SK-N-SH (cell line): ENCODE measurements at regions not wholly inside any gene's neighbourhood (a gene's known extent, or its start where the extent isn't known, plus 50 kb on each side); places are given as distances from the start of the nearest gene placed in this dataset.

Experiments used
- CTCF ChIA-PET: fragments of 300-600, 350-600 bp; formaldehyde crosslinking; extraction: SDS; loops from one replicate; lab custom pipeline; 2021; lab: Yijun Ruan, JAX
- POLR2A ChIA-PET: fragments of 350-600 bp; sonication (Branson Sonifier 250); formaldehyde crosslinking; extraction: SDS; loops from one replicate; lab custom pipeline; 2020; ENCODE audit warnings: antibody characterized with exemption, inconsistent platforms; lab: Yijun Ruan, JAX
- DNase-seq: peaks from one replicate; pipeline ENCODE4 v3.0.0; 2012
- H2AFZ ChIP-seq: fragments of 200-600 bp; sonication (generic); 2 replicates; pipeline ENCODE4 v1.8.1; 2016; ENCODE audit warnings: antibody characterized with exemption, mild to moderate bottlenecking, low read depth
- H3F3A ChIP-seq: fragments of 200-600 bp; sonication (generic); replicated peaks from 2 replicates; pipeline ENCODE3; 2016; ENCODE audit warnings: antibody characterized with exemption, mild to moderate bottlenecking; ENCODE audit not compliant: insufficient read depth
- H3K27ac ChIP-seq, 2 experiments: fragments of 200-500 bp in 1 of 2; fragments of 200-600 bp in 1 of 2; sonication (Bioruptor generic) in 1 of 2; sonication (generic), shearing (Covaris generic) in 1 of 2; 2 replicates each; pipeline versions ENCODE4 v1.5.1 to v1.6.1; 2014 to 2016; ENCODE audit warnings: low read depth in 2 of 2, inconsistent platforms in 1 of 2, low read length in 1 of 2, mild to moderate bottlenecking in 1 of 2, mixed read lengths in 1 of 2
- H3K27me3 ChIP-seq: fragments of 200-600 bp; sonication (generic), shearing (Covaris generic); 2 replicates; pipeline ENCODE4 v1.6.1; 2016; ENCODE audit warnings: mixed run types; ENCODE audit not compliant: insufficient read depth
- H3K36me3 ChIP-seq, 2 experiments: fragments of 200-500 bp in 1 of 2; fragments of 200-600 bp in 1 of 2; sonication (Bioruptor generic) in 1 of 2; sonication (generic) in 1 of 2; replicated peaks in 1 of 2; 2 replicates each; pipeline versions ENCODE3 to v1.5.1; 2014 to 2016; ENCODE audit warnings: low read length in 1 of 2, mild to moderate bottlenecking in 1 of 2; ENCODE audit not compliant: insufficient read depth in 2 of 2, control insufficient read depth in 1 of 2
- H3K4me1 ChIP-seq, 2 experiments: fragments of 200-500 bp in 1 of 2; fragments of 200-600 bp in 1 of 2; sonication (Bioruptor generic) in 1 of 2; sonication (generic), shearing (Covaris generic) in 1 of 2; 2 replicates each; pipeline versions ENCODE4 v1.5.1 to v1.6.1; 2014 to 2016; ENCODE audit warnings: low read depth in 1 of 2, low read length in 1 of 2, mixed run types in 1 of 2; ENCODE audit not compliant: insufficient read depth in 2 of 2, control insufficient read depth in 1 of 2
- H3K4me2 ChIP-seq: fragments of 200-600 bp; sonication (generic), shearing (Covaris generic); 2 replicates; pipeline ENCODE4 v1.6.1; 2017; ENCODE audit warnings: mixed run types
- H3K4me3 ChIP-seq, 2 experiments: fragments of 200-500 bp in 1 of 2; fragments of 200-600 bp in 1 of 2; sonication (Bioruptor generic) in 1 of 2; sonication (generic), shearing (Covaris generic) in 1 of 2; 2 replicates each; pipeline versions ENCODE4 v1.5.1 to v1.8.1; 2014 to 2016; ENCODE audit warnings: low read depth in 2 of 2, inconsistent platforms in 1 of 2, low read length in 1 of 2, mild to moderate bottlenecking in 1 of 2, mixed read lengths in 1 of 2, moderate library complexity in 1 of 2
- H3K79me2 ChIP-seq: fragments of 200-600 bp; sonication (generic); 2 replicates; pipeline ENCODE4 v1.8.1; 2017; ENCODE audit warnings: mild to moderate bottlenecking; ENCODE audit not compliant: insufficient read depth
- H3K9ac ChIP-seq: fragments of 200-600 bp; sonication (generic); 2 replicates; pipeline ENCODE4 v1.6.1; 2017; ENCODE audit warnings: mixed run types
- H3K9me2 ChIP-seq: fragments of 200-600 bp; sonication (generic); 2 replicates; pipeline ENCODE4 v1.6.1; 2017; ENCODE audit warnings: mixed run types
- H3K9me3 ChIP-seq: fragments of 200-600 bp; sonication (generic); 2 replicates; pipeline ENCODE4 v1.6.1; 2017; ENCODE audit warnings: mixed run types, mild to moderate bottlenecking, moderate library complexity
- H4K20me1 ChIP-seq: fragments of 200-600 bp; sonication (generic); 2 replicates; pipeline ENCODE4 v1.6.1; 2017; ENCODE audit warnings: mild to moderate bottlenecking, mixed run types; ENCODE audit not compliant: insufficient read depth
- ELF1 ChIP-seq: IDR thresholded peaks from 2 replicates; pipeline ENCODE4 v1.4.0; 2012
- EP300 ChIP-seq, 2 experiments: IDR thresholded peaks; 2 replicates each; pipeline versions ENCODE4 v1.4.0 to v1.6.1; 2012; ENCODE audit warnings: borderline replicate concordance in 1 of 2, low read depth in 1 of 2, low read length in 1 of 2
- FOSL2 ChIP-seq: IDR thresholded peaks from 2 replicates; pipeline ENCODE4 v1.4.0; 2012; ENCODE audit warnings: low read depth, mild to moderate bottlenecking, moderate library complexity, borderline replicate concordance
- GATA2 ChIP-seq: sonication (generic); formaldehyde crosslinking; IDR thresholded peaks from 2 replicates; pipeline ENCODE4 v1.5.0; 2020; ENCODE audit warnings: mild to moderate bottlenecking, missing genetic modification reagents
- JUND ChIP-seq: IDR thresholded peaks from 2 replicates; pipeline ENCODE4 v1.4.0; 2012
- MEF2A ChIP-seq: IDR thresholded peaks from 2 replicates; pipeline ENCODE4 v1.4.0; 2012; ENCODE audit warnings: low read depth, borderline replicate concordance
- RAD21 ChIP-seq: IDR thresholded peaks from 2 replicates; pipeline ENCODE4 v1.6.1; 2012; ENCODE audit warnings: mild to moderate bottlenecking, low read length
- REST ChIP-seq: IDR thresholded peaks from 2 replicates; pipeline ENCODE4 v1.6.1; 2012; ENCODE audit warnings: mild to moderate bottlenecking, low read depth, low read length, moderate library complexity
- RXRA ChIP-seq: IDR thresholded peaks from 2 replicates; pipeline ENCODE4 v1.4.0; 2012; ENCODE audit warnings: low read depth, mild to moderate bottlenecking, borderline replicate concordance
- SIN3A ChIP-seq: IDR thresholded peaks from 2 replicates; pipeline ENCODE4 v1.6.1; 2012; ENCODE audit warnings: low read depth, mild to moderate bottlenecking, low read length, moderate library complexity, borderline replicate concordance
- TCF12 ChIP-seq: IDR thresholded peaks from 2 replicates; pipeline ENCODE4 v1.4.0; 2012
- TEAD4 ChIP-seq: IDR thresholded peaks from 2 replicates; pipeline ENCODE4 v1.4.0; 2012; ENCODE audit warnings: mild to moderate bottlenecking, borderline replicate concordance; ENCODE audit not compliant: insufficient read depth
- USF1 ChIP-seq: IDR thresholded peaks from 2 replicates; pipeline ENCODE4 v1.4.0; 2012; ENCODE audit warnings: low read depth, borderline replicate concordance
- YY1 ChIP-seq: IDR thresholded peaks from 2 replicates; pipeline ENCODE4 v1.4.0; 2012; ENCODE audit warnings: low read depth, mild to moderate bottlenecking
- WGBS: methylation state at CpG from one replicate; pipeline ENCODE4 v1.1.6; 2017; ENCODE audit warnings: low lambda C conversion rate; 5-methylcytosine and 5-hydroxymethylcytosine counted together
- TF ChIP-seq, protein P1 (sequence below): fragments of 150-350 bp; IDR thresholded peaks from 2 replicates; pipeline ENCODE4 v1.6.1; 2017; ENCODE audit warnings: antibody characterized with exemption, low read length, low read depth, borderline replicate concordance
- TF ChIP-seq, protein P2 (sequence below): fragments of 150-350 bp; IDR thresholded peaks from 2 replicates; pipeline ENCODE4 v1.6.1; 2016; ENCODE audit warnings: mild to moderate bottlenecking, low read depth, low read length
- TF ChIP-seq, protein P3 (sequence below): IDR thresholded peaks from 2 replicates; pipeline ENCODE4 v1.4.0; 2012; ENCODE audit warnings: low read depth, borderline replicate concordance

- no peak overlapping the region for H2AFZ ChIP-seq
- WGBS, result 38% methylated on average over 1 of the region's 1 CpG
- peaks cover 3% of the 10 kb centered on the region for H3F3A ChIP-seq
- no peak overlapping the region for H3K4me2 ChIP-seq
- TF ChIP-seq YY1, result no peak
- no peak for TF ChIP-seq RXRA
- no peak for TF ChIP-seq RAD21
- TF ChIP-seq MEF2A, result no peak
- TF ChIP-seq, protein P1, sequence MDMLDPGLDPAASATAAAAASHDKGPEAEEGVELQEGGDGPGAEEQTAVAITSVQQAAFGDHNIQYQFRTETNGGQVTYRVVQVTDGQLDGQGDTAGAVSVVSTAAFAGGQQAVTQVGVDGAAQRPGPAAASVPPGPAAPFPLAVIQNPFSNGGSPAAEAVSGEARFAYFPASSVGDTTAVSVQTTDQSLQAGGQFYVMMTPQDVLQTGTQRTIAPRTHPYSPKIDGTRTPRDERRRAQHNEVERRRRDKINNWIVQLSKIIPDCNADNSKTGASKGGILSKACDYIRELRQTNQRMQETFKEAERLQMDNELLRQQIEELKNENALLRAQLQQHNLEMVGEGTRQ, result no peak
- TF ChIP-seq, protein P2, sequence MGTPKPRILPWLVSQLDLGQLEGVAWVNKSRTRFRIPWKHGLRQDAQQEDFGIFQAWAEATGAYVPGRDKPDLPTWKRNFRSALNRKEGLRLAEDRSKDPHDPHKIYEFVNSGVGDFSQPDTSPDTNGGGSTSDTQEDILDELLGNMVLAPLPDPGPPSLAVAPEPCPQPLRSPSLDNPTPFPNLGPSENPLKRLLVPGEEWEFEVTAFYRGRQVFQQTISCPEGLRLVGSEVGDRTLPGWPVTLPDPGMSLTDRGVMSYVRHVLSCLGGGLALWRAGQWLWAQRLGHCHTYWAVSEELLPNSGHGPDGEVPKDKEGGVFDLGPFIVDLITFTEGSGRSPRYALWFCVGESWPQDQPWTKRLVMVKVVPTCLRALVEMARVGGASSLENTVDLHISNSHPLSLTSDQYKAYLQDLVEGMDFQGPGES, result no peak
- TF ChIP-seq ELF1, result no peak
- no peak for TF ChIP-seq EP300 (IDR thresholded peaks at IDR 0.05; ENCODE audit: borderline replicate concordance in 1 of 2, low read depth in 1 of 2, low read length in 1 of 2)
- TF ChIP-seq, protein P3, sequence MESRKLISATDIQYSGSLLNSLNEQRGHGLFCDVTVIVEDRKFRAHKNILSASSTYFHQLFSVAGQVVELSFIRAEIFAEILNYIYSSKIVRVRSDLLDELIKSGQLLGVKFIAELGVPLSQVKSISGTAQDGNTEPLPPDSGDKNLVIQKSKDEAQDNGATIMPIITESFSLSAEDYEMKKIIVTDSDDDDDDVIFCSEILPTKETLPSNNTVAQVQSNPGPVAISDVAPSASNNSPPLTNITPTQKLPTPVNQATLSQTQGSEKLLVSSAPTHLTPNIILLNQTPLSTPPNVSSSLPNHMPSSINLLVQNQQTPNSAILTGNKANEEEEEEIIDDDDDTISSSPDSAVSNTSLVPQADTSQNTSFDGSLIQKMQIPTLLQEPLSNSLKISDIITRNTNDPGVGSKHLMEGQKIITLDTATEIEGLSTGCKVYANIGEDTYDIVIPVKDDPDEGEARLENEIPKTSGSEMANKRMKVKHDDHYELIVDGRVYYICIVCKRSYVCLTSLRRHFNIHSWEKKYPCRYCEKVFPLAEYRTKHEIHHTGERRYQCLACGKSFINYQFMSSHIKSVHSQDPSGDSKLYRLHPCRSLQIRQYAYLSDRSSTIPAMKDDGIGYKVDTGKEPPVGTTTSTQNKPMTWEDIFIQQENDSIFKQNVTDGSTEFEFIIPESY, result no peak
- TF ChIP-seq TCF12, result no peak
- no peak for TF ChIP-seq FOSL2
- no peak for TF ChIP-seq GATA2 (CRISPR knock-in tag)
- no peak for TF ChIP-seq TEAD4
- TF ChIP-seq, all 33 proteins: peak for 0
- no peak for DNase-seq
- POLR2A ChIA-PET, result no interaction called here
- no peaks in the 10 kb centered on the region for H3K27me3 ChIP-seq
- no peaks in the 10 kb centered on the region for H3K4me1 ChIP-seq
- H3K79me2 ChIP-seq, result no peaks in the 10 kb centered on the region
- H4K20me1 ChIP-seq, result no peaks in the 10 kb centered on the region
- no peaks in the 10 kb centered on the region for H3K36me3 ChIP-seq
- H3K9ac ChIP-seq, result no peak overlapping the region
- no peak overlapping the region for H3K4me3 ChIP-seq
- no peak overlapping the region for H3K27ac ChIP-seq
- H3K9me3 ChIP-seq, result no peaks in the 10 kb centered on the region
- CTCF ChIA-PET, result interaction anchor here (1.4 kb wide), 1 partner anchor 16 kb away, joined by 4 read pairs; no protein-coding TSS in a partner anchor
- no peaks in the 10 kb centered on the region for H3K9me2 ChIP-seq
Observed at GRCh38 chr7:106592282-106593027, 68.5 kb downstream of the CCDC71L start.

DNA sequence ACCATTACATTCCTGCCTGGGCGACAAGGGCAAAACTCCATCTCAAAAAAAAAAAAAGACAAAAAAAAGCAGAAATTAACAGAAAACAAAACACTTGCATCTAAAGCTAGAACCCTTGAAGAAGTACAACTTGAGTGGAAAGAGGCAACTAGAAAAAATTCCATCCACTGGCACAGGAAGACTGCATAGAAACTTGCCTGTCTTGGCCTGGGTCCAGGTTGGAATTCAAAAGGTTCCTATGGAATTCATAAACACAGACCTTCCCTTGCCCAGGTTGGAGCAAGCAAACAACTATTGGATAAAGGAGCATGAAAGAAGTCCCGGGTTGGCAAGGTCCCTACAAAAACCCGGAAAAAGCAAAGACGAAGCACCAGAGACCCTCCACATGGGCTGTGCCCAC, 69.8 kb downstream of the CCDC71L start:
- Histone ChIP-seq H3K4me3 (no peak overlapping the region), H3K27me3 (no peaks in the 10 kb centered on the region), H4K20me1 (no peaks in the 10 kb centered on the region), H3K27ac (no peak overlapping the region), H3K9ac (no peak overlapping the region), H3F3A (peaks cover 3% of the 10 kb centered on the region), H3K9me2 (no peaks in the 10 kb centered on the region), H3K79me2 (no peaks in the 10 kb centered on the region), H3K4me1 (no peaks in the 10 kb centered on the region), H2AFZ (no peak overlapping the region), H3K36me3 (no peaks in the 10 kb centered on the region), H3K9me3 (no peaks in the 10 kb centered on the region), H3K4me2 (no peak overlapping the region)
- ChIA-PET CTCF (interaction anchor here (1.7 to 2.1 kb wide), 3 partner anchors 12 to 414 kb away, joined by 3 to 5 read pairs (median 4); no protein-coding TSS in a partner anchor), POLR2A (no interaction called here)
- no peak for DNase-seq
- WGBS, result 85% methylated on average over 4 of the region's 4 CpGs
- TF ChIP-seq JUND, result no peak
- TF ChIP-seq SIN3A, result no peak
- TF ChIP-seq USF1, result no peak
- no peak for TF ChIP-seq YY1
- TF ChIP-seq TEAD4, result no peak
- TF ChIP-seq ELF1, result no peak
- TF ChIP-seq, protein P1, result no peak
- TF ChIP-seq GATA2 (CRISPR knock-in tag), result no peak
- no peak for TF ChIP-seq REST
